HCT116 (cell line): ENCODE measurements at regions not wholly inside any gene's neighbourhood (a gene's known extent, or its start where the extent isn't known, plus 50 kb on each side); places are given as distances from the start of the nearest gene placed in this dataset.

Experiments used
- ATAC-seq: fragments of 200-7000 bp; cut with Tn5 transposase; 2 replicates; pipeline ENCODE4 v1.9.1; 2020; ENCODE audit warnings: mild to moderate bottlenecking, moderate library complexity
- BruUV-seq: library from RNA; stranded (reverse); fragments of 400-500 nt; replicated peaks from 2 replicates; lab custom pipeline; 2021; lab: Mats Ljungman, UMichigan
- CTCF ChIA-PET: fragments of 300-600 bp; sonication (Branson Sonifier 250); formaldehyde crosslinking; loops from one replicate; lab custom pipeline; 2021; ENCODE audit warnings: antibody characterized with exemption; lab: Charles Lee
- POLR2A ChIA-PET: fragments of 300-600, 350-600 bp; sonication (Branson Sonifier 250); formaldehyde crosslinking; loops from one replicate; lab custom pipeline; 2021; ENCODE audit warnings: antibody characterized with exemption; lab: Charles Lee
- RAD21 ChIA-PET, 2 experiments: fragments of 300-600 bp; sonication (Branson Sonifier 250); formaldehyde crosslinking; loops; one replicate each; lab custom pipeline; 2023; ENCODE audit warnings: low total read pairs in 2 of 2; ENCODE audit not compliant: uncharacterized antibody in 2 of 2, unreplicated experiment in 2 of 2, low non-redundant PET in 1 of 2; lab: Charles Lee
- DNase-seq: peaks from one replicate; pipeline ENCODE4 v3.0.0-alpha.2; 2010; ENCODE audit warnings: low read depth, low spot score
- H2AFZ ChIP-seq: fragments of 200-600 bp; shearing (Covaris generic), sonication (generic); 2 replicates; pipeline ENCODE4 v1.6.1; 2017; ENCODE audit warnings: low read depth, mixed run types, mixed read lengths, antibody characterized with exemption, low read length; ENCODE audit not compliant: poor library complexity, severe bottlenecking
- H3K27ac ChIP-seq: 2 replicates; pipeline ENCODE4 v1.5.1; 2012; ENCODE audit warnings: low read depth, low read length
- H3K27me3 ChIP-seq: fragments of 200-600 bp; sonication (generic); 2 replicates; pipeline ENCODE4 v1.6.1; 2016; ENCODE audit warnings: mixed run types, low read length, mixed read lengths; ENCODE audit not compliant: insufficient read depth
- H3K36me3 ChIP-seq, 2 experiments: fragments of 200-500 bp in 1 of 2; fragments of 200-600 bp in 1 of 2; sonication (Bioruptor generic) in 1 of 2; sonication (generic) in 1 of 2; 2 replicates each; pipeline versions ENCODE4 v1.5.1 to v1.6.1; 2014 to 2016; ENCODE audit warnings: low read length in 2 of 2, inconsistent platforms in 1 of 2, mixed read lengths in 1 of 2, mixed run types in 1 of 2; ENCODE audit not compliant: insufficient read depth in 2 of 2, control insufficient read depth in 1 of 2
- H3K4me1 ChIP-seq, 2 experiments: fragments of 200-600 bp in 1 of 2; sonication (generic) in 1 of 2; 2 replicates each; pipeline versions ENCODE4 v1.5.1 to v1.6.1; 2012 to 2017; ENCODE audit warnings: low read length in 2 of 2, inconsistent platforms in 1 of 2, mild to moderate bottlenecking in 1 of 2, mixed read lengths in 1 of 2, mixed run types in 1 of 2, moderate library complexity in 1 of 2; ENCODE audit not compliant: insufficient read depth in 2 of 2, control insufficient read depth in 1 of 2
- H3K4me2 ChIP-seq: fragments of 200-600 bp; sonication (generic); 2 replicates; pipeline ENCODE4 v1.6.1; 2017; ENCODE audit warnings: mixed run types, low read length, mixed read lengths
- H3K4me3 ChIP-seq, 2 experiments: fragments of 200-600 bp in 1 of 2; sonication (generic) in 1 of 2; replicated peaks in 1 of 2; 2 replicates each; pipeline ENCODE4 v1.5.1; 2011 to 2016; ENCODE audit warnings: low read length in 2 of 2, control low read depth in 1 of 2, low read depth in 1 of 2, mild to moderate bottlenecking in 1 of 2, mixed read lengths in 1 of 2, mixed run types in 1 of 2
- H3K79me2 ChIP-seq: fragments of 200-600 bp; sonication (generic); 2 replicates; pipeline ENCODE4 v1.6.1; 2017; ENCODE audit warnings: mild to moderate bottlenecking, mixed run types, low read length, moderate library complexity, mixed read lengths; ENCODE audit not compliant: insufficient read depth
- H3K9ac ChIP-seq: fragments of 200-600 bp; sonication (generic); 2 replicates; pipeline ENCODE4 v1.6.1; 2016; ENCODE audit warnings: low read length, mixed read lengths
- H3K9me2 ChIP-seq: fragments of 200-600 bp; sonication (generic), shearing (Covaris generic); 2 replicates; pipeline ENCODE4 v1.6.1; 2017; ENCODE audit warnings: mixed run types, mild to moderate bottlenecking, moderate library complexity; ENCODE audit not compliant: insufficient read depth
- H3K9me3 ChIP-seq, 2 experiments: fragments of 200-500 bp in 1 of 2; fragments of 200-600 bp in 1 of 2; sonication (Bioruptor generic) in 1 of 2; sonication (generic) in 1 of 2; 2 replicates each; pipeline ENCODE4 v1.6.1; 2014 to 2017; ENCODE audit warnings: low read length in 2 of 2, mixed read lengths in 2 of 2, inconsistent platforms in 1 of 2, low read depth in 1 of 2, mild to moderate bottlenecking in 1 of 2, mixed run types in 1 of 2, moderate library complexity in 1 of 2; ENCODE audit not compliant: control insufficient read depth in 1 of 2, insufficient read depth in 1 of 2
- H4K20me1 ChIP-seq: fragments of 200-600 bp; sonication (generic), shearing (Covaris generic); 2 replicates; pipeline ENCODE4 v1.6.1; 2017; ENCODE audit warnings: mixed run types, mild to moderate bottlenecking, moderate library complexity; ENCODE audit not compliant: insufficient read depth
- CEBPB ChIP-seq: IDR thresholded peaks from 2 replicates; pipeline ENCODE4 v1.6.1; 2012; ENCODE audit warnings: low read depth
- CTCF ChIP-seq, 3 experiments: fragments of 200-600 bp in 1 of 3; sonication (generic) in 1 of 3; IDR thresholded peaks in 2 of 3; conservative IDR thresholded peaks in 1 of 3; 2 replicates each; pipeline ENCODE4 v1.5.1; 2012 to 2017; ENCODE audit warnings: low read depth in 2 of 3, low read length in 2 of 3, antibody characterized with exemption in 1 of 3, borderline replicate concordance in 1 of 3, control low read depth in 1 of 3, mild to moderate bottlenecking in 1 of 3, mixed read lengths in 1 of 3, mixed run types in 1 of 3, moderate library complexity in 1 of 3; ENCODE audit not compliant: insufficient read depth in 1 of 3
- EGR1 ChIP-seq: IDR thresholded peaks from 2 replicates; pipeline ENCODE4 v1.6.1; 2012; ENCODE audit warnings: low read depth
- ELF1 ChIP-seq: IDR thresholded peaks from 2 replicates; pipeline ENCODE4 v1.6.1; 2012; ENCODE audit warnings: low read depth, borderline replicate concordance
- EZH2 ChIP-seq: fragments of 200-600 bp; sonication (generic); IDR thresholded peaks from 2 replicates; pipeline ENCODE4 v1.6.1; 2017; ENCODE audit warnings: antibody characterized with exemption, mixed run types
- EZH2phosphoT487 ChIP-seq: fragments of 200-600 bp; IDR thresholded peaks from 2 replicates; pipeline ENCODE4 v1.6.1; 2018; ENCODE audit warnings: antibody characterized with exemption, borderline replicate concordance
- FOSL1 ChIP-seq: IDR thresholded peaks from 2 replicates; pipeline ENCODE4 v1.6.1; 2012; ENCODE audit warnings: low read depth
- JUND ChIP-seq: IDR thresholded peaks from 2 replicates; pipeline ENCODE4 v1.6.1; 2012
- POLR2A ChIP-seq: IDR thresholded peaks from 2 replicates; pipeline ENCODE4 v1.7.0; 2011; ENCODE audit warnings: borderline replicate concordance; ENCODE audit not compliant: insufficient read depth, insufficient read length; ENCODE audit errors: extremely low read depth
- RAD21 ChIP-seq: IDR thresholded peaks from 2 replicates; pipeline ENCODE4 v1.6.1; 2012; ENCODE audit warnings: low read depth, mild to moderate bottlenecking
- SIN3A ChIP-seq: IDR thresholded peaks from 2 replicates; pipeline ENCODE4 v1.6.1; 2012; ENCODE audit warnings: low read depth
- SP1 ChIP-seq: IDR thresholded peaks from 2 replicates; pipeline ENCODE4 v1.6.1; 2012; ENCODE audit warnings: low read depth
- TCF7L2 ChIP-seq: IDR thresholded peaks from 2 replicates; pipeline ENCODE4 v1.7.0; 2011; ENCODE audit warnings: borderline replicate concordance, inconsistent platforms; ENCODE audit not compliant: insufficient read depth, insufficient read length; ENCODE audit errors: extremely low read depth
- intact Hi-C: fragments of 100-400 bp; cut with micrococcal nuclease; formaldehyde crosslinking; loops from 2 replicates; pipeline ENCODE4 v1.10.0; 2022
- TF ChIP-seq, protein P1 (sequence below): IDR thresholded peaks from 2 replicates; pipeline ENCODE4 v1.6.1; 2012; ENCODE audit warnings: low read depth

- Histone ChIP-seq H2AFZ (no peak overlapping the region), H3K79me2 (no peaks in the 10 kb centered on the region), H4K20me1 (no peaks in the 10 kb centered on the region), H3K4me2 (no peak overlapping the region), H3K4me1 (no peaks in the 10 kb centered on the region), H3K4me3 (no peak overlapping the region), H3K27me3 (no peaks in the 10 kb centered on the region), H3K9me2 (no peaks in the 10 kb centered on the region)
- intact Hi-C loops, result no loop called here
- POLR2A ChIA-PET, result no interaction called here
- ATAC-seq (no peak), DNase-seq (no peak)
- TF ChIP-seq SIN3A (no peak), RAD21 (no peak)
- TF ChIP-seq, all 23 proteins: peak for 0
- Histone ChIP-seq H3K9ac (no peak overlapping the region), H3K9me3 (peaks cover 11 to 35% of the 10 kb centered on the region in 2 experiments; a peak in 3 of 4 replicates), H3K27ac (no peak overlapping the region), H3K36me3 (no peaks in the 10 kb centered on the region)
- CTCF ChIA-PET, result no interaction called here
- no TSS peak for BruUV-seq
- RAD21 ChIA-PET, result no interaction called here
Measured at GRCh38 chr13:57815600-57815999, 184.1 kb downstream of the PCDH17 start.

DNA sequence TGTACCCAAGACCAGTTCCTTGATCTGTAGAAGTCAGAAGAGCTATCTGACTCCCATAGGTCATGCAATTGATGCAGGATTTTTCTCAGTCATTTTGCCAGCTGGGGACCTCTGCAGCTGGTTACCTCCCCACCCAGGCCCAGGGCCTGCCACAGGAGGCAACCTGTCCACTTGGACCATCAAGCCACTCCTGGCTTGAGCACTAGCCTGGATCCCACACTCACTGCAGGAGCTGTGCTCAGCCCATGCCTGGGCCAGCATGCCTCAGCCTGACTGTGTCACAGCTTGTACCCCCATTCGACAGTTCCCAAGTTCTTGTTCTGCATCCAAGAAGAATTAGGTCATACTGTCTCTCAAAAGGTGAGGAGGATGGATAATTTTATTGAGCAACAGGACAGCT is 189.4 kb downstream of the PCDH17 start:
- H3K4me2 ChIP-seq, result no peak overlapping the region
- H4K20me1 ChIP-seq, result no peaks in the 10 kb centered on the region
- H3K36me3 ChIP-seq, result no peaks in the 10 kb centered on the region
- H3K79me2 ChIP-seq, result no peaks in the 10 kb centered on the region
- DNase-seq, result no peak
- ATAC-seq, result no peak
- ChIA-PET CTCF (no interaction called here), RAD21 (no interaction called here), POLR2A (no interaction called here)
- no TSS peak for BruUV-seq
- no peak overlapping the region for H3K27ac ChIP-seq
- H3K9ac ChIP-seq, result no peak overlapping the region
- no peaks in the 10 kb centered on the region for H3K4me1 ChIP-seq
- H2AFZ ChIP-seq, result no peak overlapping the region
- H3K27me3 ChIP-seq, result no peaks in the 10 kb centered on the region
- peaks cover 6 to 31% of the 10 kb centered on the region in 2 experiments; a peak in 2 of 4 replicates for H3K9me3 ChIP-seq
- intact Hi-C loops, result no loop called here
- no peaks in the 10 kb centered on the region for H3K9me2 ChIP-seq
- H3K4me3 ChIP-seq, result no peak overlapping the region
- TF ChIP-seq POLR2A (no peak), ELF1 (no peak), RAD21 (no peak), TCF7L2 (no peak), FOSL1 (no peak), SP1 (no peak), JUND (no peak), EZH2 (no peak), EZH2phosphoT487 (no peak), SIN3A (no peak), CEBPB (no peak), EGR1 (no peak), CTCF (IDR thresholded peaks at IDR 0.05 in 2 of 3, conservative IDR thresholded peaks at IDR 0.05 in 1 of 3; ENCODE audit: borderline replicate concordance in 1 of 3, insufficient read depth in 1 of 3, low read depth in 2 of 3, low read length in 2 of 3) (no peak)
- TF ChIP-seq, protein P1, sequence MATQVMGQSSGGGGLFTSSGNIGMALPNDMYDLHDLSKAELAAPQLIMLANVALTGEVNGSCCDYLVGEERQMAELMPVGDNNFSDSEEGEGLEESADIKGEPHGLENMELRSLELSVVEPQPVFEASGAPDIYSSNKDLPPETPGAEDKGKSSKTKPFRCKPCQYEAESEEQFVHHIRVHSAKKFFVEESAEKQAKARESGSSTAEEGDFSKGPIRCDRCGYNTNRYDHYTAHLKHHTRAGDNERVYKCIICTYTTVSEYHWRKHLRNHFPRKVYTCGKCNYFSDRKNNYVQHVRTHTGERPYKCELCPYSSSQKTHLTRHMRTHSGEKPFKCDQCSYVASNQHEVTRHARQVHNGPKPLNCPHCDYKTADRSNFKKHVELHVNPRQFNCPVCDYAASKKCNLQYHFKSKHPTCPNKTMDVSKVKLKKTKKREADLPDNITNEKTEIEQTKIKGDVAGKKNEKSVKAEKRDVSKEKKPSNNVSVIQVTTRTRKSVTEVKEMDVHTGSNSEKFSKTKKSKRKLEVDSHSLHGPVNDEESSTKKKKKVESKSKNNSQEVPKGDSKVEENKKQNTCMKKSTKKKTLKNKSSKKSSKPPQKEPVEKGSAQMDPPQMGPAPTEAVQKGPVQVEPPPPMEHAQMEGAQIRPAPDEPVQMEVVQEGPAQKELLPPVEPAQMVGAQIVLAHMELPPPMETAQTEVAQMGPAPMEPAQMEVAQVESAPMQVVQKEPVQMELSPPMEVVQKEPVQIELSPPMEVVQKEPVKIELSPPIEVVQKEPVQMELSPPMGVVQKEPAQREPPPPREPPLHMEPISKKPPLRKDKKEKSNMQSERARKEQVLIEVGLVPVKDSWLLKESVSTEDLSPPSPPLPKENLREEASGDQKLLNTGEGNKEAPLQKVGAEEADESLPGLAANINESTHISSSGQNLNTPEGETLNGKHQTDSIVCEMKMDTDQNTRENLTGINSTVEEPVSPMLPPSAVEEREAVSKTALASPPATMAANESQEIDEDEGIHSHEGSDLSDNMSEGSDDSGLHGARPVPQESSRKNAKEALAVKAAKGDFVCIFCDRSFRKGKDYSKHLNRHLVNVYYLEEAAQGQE, result no peak
